GM12878 (cell line): ENCODE measurements at regions not wholly inside any gene's neighbourhood (a gene's known extent, or its start where the extent isn't known, plus 50 kb on each side); places are given as distances from the start of the nearest gene placed in this dataset.

Experiments
- ATAC-seq: fragments of 200-7000 bp; cut with Tn5 transposase; 3 replicates; pipeline ENCODE4 v1.9.1; 2020; ENCODE audit warnings: mild to moderate bottlenecking, moderate library complexity
- BruUV-seq: library from RNA; stranded (reverse); fragments of 400-500 nt; replicated peaks from 2 replicates; lab custom pipeline; 2021; lab: Mats Ljungman, UMichigan
- CTCF ChIA-PET: fragments of 300-600 bp; sonication (Branson Sonifier 250); formaldehyde crosslinking; extraction: SDS; loops from one replicate; lab custom pipeline; 2021; ENCODE audit warnings: inconsistent platforms; lab: Yijun Ruan, JAX
- POLR2A ChIA-PET: fragments of 350-600 bp; formaldehyde crosslinking; extraction: SDS; loops from one replicate; lab custom pipeline; 2021; ENCODE audit warnings: inconsistent platforms; lab: Charles Lee
- RAD21 ChIA-PET: fragments of 300-600 bp; sonication (Branson Sonifier 250); formaldehyde crosslinking; loops from one replicate; lab custom pipeline; 2023; ENCODE audit warnings: antibody characterized with exemption; ENCODE audit not compliant: unreplicated experiment; lab: Charles Lee
- SMC1A ChIA-PET: fragments of 300-600 bp; sonication (Branson Sonifier 250); formaldehyde crosslinking; loops from one replicate; lab custom pipeline; 2023; ENCODE audit not compliant: unreplicated experiment, uncharacterized antibody; lab: Charles Lee
- DNase-seq: peaks from one replicate; pipeline ENCODE4 v3.0.0-alpha.2; 2011; ENCODE audit warnings: low read depth, low spot score
- FAIRE-seq: peaks from 3 replicates; lab custom pipeline; 2011; peaks lifted over from hg19 to GRCh38; lab: Jason Lieb, UNC
- H2AFZ ChIP-seq: 2 replicates; pipeline ENCODE4 v1.6.0; 2011; ENCODE audit warnings: low read depth, low read length, control low read depth; ENCODE audit not compliant: control insufficient read depth
- H3K27ac ChIP-seq: 2 replicates; pipeline ENCODE4 v1.5.1; 2011; ENCODE audit warnings: control low read depth; ENCODE audit not compliant: control insufficient read depth, insufficient read depth
- H3K27me3 ChIP-seq, 2 experiments: replicated peaks in 1 of 2; 2 replicates each; pipeline versions ENCODE4 v1.6.0 to v1.6.1; 2011; ENCODE audit warnings: low read length in 1 of 2; ENCODE audit not compliant: control insufficient read depth in 2 of 2, insufficient read depth in 2 of 2
- H3K36me3 ChIP-seq, 2 experiments: 2 replicates each; pipeline ENCODE4 v1.5.1; 2011; ENCODE audit warnings: low read length in 1 of 2; ENCODE audit not compliant: control insufficient read depth in 2 of 2, insufficient read depth in 2 of 2
- H3K4me1 ChIP-seq: 2 replicates; pipeline ENCODE4 v1.6.1; 2011; ENCODE audit warnings: mild to moderate bottlenecking, low read length, moderate library complexity, mixed read lengths; ENCODE audit not compliant: control insufficient read depth, insufficient read depth
- H3K4me2 ChIP-seq: 2 replicates; pipeline ENCODE4 v1.6.0; 2011; ENCODE audit warnings: control low read depth; ENCODE audit not compliant: control insufficient read depth, insufficient read depth
- H3K4me3 ChIP-seq: fragments of 200-600 bp; sonication (generic); 2 replicates; pipeline ENCODE4 v1.5.1; 2016
- H3K79me2 ChIP-seq: 2 replicates; pipeline ENCODE4 v1.6.0; 2011; ENCODE audit warnings: low read length; ENCODE audit not compliant: control insufficient read depth, insufficient read depth
- H3K9ac ChIP-seq: 2 replicates; pipeline ENCODE4 v1.8.0; 2011; ENCODE audit warnings: low read length, control low read depth, mixed read lengths; ENCODE audit not compliant: control insufficient read depth, insufficient read depth
- H3K9me3 ChIP-seq: replicated peaks from 3 replicates; pipeline ENCODE4 v1.5.1; 2011; ENCODE audit warnings: mild to moderate bottlenecking, low read length; ENCODE audit not compliant: control insufficient read depth, insufficient read depth
- H4K20me1 ChIP-seq: 2 replicates; pipeline ENCODE4 v1.6.0; 2011; ENCODE audit not compliant: control insufficient read depth, insufficient read depth
- BRCA1 ChIP-seq: IDR thresholded peaks from 2 replicates; pipeline ENCODE4 v1.6.1; 2011; ENCODE audit warnings: low read depth, low read length, improper control_type of control experiment
- E4F1 ChIP-seq: fragments of 450-650 bp; IDR thresholded peaks from 2 replicates; pipeline ENCODE4 v1.6.1; 2018; ENCODE audit warnings: borderline replicate concordance, mild to moderate bottlenecking; ENCODE audit not compliant: partially characterized antibody
- EED ChIP-seq: sonication (generic); IDR thresholded peaks from 2 replicates; pipeline ENCODE4 v1.6.1; 2016; ENCODE audit warnings: antibody characterized with exemption, low read depth
- ESRRA ChIP-seq: IDR thresholded peaks from 2 replicates; pipeline ENCODE4 v1.6.1; 2012; ENCODE audit warnings: mild to moderate bottlenecking, low read length, improper control_type of control experiment
- IRF4 ChIP-seq: IDR thresholded peaks from 2 replicates; pipeline ENCODE4 v1.6.1; 2011; ENCODE audit warnings: low read depth, low read length
- MAX ChIP-seq: IDR thresholded peaks from 2 replicates; pipeline ENCODE4 v1.6.1; 2012; ENCODE audit warnings: low read depth, low read length, improper control_type of control experiment
- MYC ChIP-seq: IDR thresholded peaks from 2 replicates; pipeline ENCODE4 v1.6.1; 2011; ENCODE audit warnings: mild to moderate bottlenecking, low read length, moderate library complexity, inconsistent platforms; ENCODE audit not compliant: insufficient read depth, insufficient replicate concordance, insufficient read length, severe bottlenecking
- PBX3 ChIP-seq: IDR thresholded peaks from 2 replicates; pipeline ENCODE4 v1.6.1; 2011; ENCODE audit warnings: mild to moderate bottlenecking, low read depth, low read length, moderate library complexity; ENCODE audit not compliant: insufficient replicate concordance
- RAD51 ChIP-seq: fragments of 450-650 bp; IDR thresholded peaks from 2 replicates; pipeline ENCODE4 v1.6.1; 2016; ENCODE audit warnings: moderate library complexity, mild to moderate bottlenecking, inconsistent platforms
- RB1 ChIP-seq: fragments of 450-650 bp; formaldehyde crosslinking; IDR thresholded peaks from 2 replicates; pipeline ENCODE4 v1.6.1; 2017; ENCODE audit warnings: mild to moderate bottlenecking, borderline replicate concordance
- RBBP5 ChIP-seq: fragments of 200-600 bp; sonication (generic); conservative IDR thresholded peaks from 2 replicates; pipeline ENCODE4 v1.6.1; 2016
- RCOR1 ChIP-seq: conservative IDR thresholded peaks from 2 replicates; pipeline ENCODE4 v1.6.1; 2012; ENCODE audit warnings: low read depth, low read length, improper control_type of control experiment
- REST ChIP-seq: IDR thresholded peaks from 2 replicates; pipeline ENCODE4 v1.6.1; 2012; ENCODE audit warnings: mild to moderate bottlenecking, low read depth, low read length
- TAF1 ChIP-seq: IDR thresholded peaks from 2 replicates; pipeline ENCODE4 v1.6.1; 2011; ENCODE audit warnings: mild to moderate bottlenecking, low read depth, low read length, borderline replicate concordance
- ZNF274 ChIP-seq: IDR thresholded peaks from one replicate; pipeline ENCODE4 v1.8.0; 2011; ENCODE audit not compliant: insufficient read length, insufficient read depth
- in situ Hi-C: fragments of 300-500 bp; cut with MboI; formaldehyde crosslinking; loops from 9 replicates; pipeline ENCODE4 v1.14.3; 2018; ENCODE audit warnings: mixed read lengths
- intact Hi-C: fragments of 100-400 bp; cut with micrococcal nuclease; formaldehyde crosslinking; loops from one replicate; pipeline ENCODE4 v1.14.2; 2022; ENCODE audit not compliant: unreplicated experiment

GRCh38 chr13:90237852-90238251 is 1109.6 kb upstream of the MIR17HG start:
- Histone ChIP-seq H3K4me3 (no peak overlapping the region), H4K20me1 (no peaks in the 10 kb centered on the region), H3K9ac (no peak overlapping the region), H3K4me1 (no peaks in the 10 kb centered on the region), H3K9me3 (no peaks in the 10 kb centered on the region), H2AFZ (no peak overlapping the region), H3K27ac (no peak overlapping the region), H3K79me2 (no peaks in the 10 kb centered on the region), H3K4me2 (no peak overlapping the region), H3K27me3 (no peaks in the 10 kb centered on the region), H3K36me3 (no peaks in the 10 kb centered on the region)
- TF ChIP-seq RAD51 (no peak), BRCA1 (no peak), MAX (no peak), RCOR1 (no peak), TAF1 (no peak), EED (no peak), ZNF274 (no peak), E4F1 (no peak), RB1 (no peak), IRF4 (no peak), PBX3 (no peak), REST (no peak), MYC (no peak), RBBP5 (no peak), ESRRA (no peak)
- SMC1A ChIA-PET: interaction anchor here (2.3 kb wide), 1 partner anchor 27 kb away, joined by 5 read pairs; no protein-coding TSS in a partner anchor
- intact Hi-C loops: no loop called here
- in situ Hi-C loops: no loop called here
- FAIRE-seq: no peak
- no TSS peak for BruUV-seq
- RAD21 ChIA-PET: no interaction called here
- POLR2A ChIA-PET: no interaction called here
- DNase-seq: no peak
- CTCF ChIA-PET: no interaction called here
- no peak for ATAC-seq
